Fibroblast of skin of abdomen (primary cell): ENCODE measurements at regions not wholly inside any gene's neighbourhood (a gene's known extent, or its start where the extent isn't known, plus 50 kb on each side); places are given as distances from the start of the nearest gene placed in this dataset.

Experiments
- DNase-seq: peaks from one replicate; pipeline ENCODE4 v3.0.0-alpha.2; 2013

DNA sequence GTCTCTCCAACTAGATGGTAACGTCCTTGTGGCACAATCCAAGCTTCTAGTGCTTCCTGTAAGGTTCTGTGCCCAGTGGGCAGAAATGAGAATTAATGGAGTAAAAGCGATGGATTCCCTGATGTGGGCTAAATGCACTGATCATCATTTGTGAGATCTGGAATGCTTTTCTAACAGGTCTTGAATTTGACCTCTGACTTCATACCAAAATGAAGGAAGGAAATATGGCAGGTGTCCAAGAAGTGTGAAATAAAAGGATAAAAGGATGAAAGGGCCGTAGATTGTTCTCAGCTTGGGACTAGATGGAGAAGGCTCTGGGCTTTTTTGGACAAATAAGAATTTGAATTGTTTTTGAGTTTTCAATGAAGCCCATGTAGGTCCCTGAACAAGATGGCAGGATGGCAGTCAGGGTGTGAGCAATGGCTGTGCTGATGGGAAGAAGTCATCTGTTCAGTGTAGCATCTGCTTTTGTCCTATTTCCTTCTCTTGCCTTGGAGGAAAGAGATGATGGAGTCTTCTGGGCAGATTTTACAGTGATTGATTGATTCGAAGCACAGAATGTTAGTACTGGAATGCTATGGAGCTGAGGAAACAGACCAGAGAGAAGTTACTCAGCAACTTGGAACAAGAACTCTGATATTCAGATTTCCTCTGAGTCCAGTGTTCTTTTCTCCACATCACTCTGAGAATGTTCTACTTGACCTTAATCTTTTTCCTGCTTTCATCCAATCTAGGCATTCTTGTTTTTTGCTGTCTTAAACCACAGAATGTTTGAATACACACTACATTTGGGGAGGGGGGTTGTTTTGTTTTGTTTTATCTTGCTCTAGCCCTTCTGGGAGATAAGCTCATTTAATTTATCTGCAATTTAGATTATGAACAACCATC, 286.0 kb downstream of the HLX start:
- DNase-seq: peak; percentile 53

DNA sequence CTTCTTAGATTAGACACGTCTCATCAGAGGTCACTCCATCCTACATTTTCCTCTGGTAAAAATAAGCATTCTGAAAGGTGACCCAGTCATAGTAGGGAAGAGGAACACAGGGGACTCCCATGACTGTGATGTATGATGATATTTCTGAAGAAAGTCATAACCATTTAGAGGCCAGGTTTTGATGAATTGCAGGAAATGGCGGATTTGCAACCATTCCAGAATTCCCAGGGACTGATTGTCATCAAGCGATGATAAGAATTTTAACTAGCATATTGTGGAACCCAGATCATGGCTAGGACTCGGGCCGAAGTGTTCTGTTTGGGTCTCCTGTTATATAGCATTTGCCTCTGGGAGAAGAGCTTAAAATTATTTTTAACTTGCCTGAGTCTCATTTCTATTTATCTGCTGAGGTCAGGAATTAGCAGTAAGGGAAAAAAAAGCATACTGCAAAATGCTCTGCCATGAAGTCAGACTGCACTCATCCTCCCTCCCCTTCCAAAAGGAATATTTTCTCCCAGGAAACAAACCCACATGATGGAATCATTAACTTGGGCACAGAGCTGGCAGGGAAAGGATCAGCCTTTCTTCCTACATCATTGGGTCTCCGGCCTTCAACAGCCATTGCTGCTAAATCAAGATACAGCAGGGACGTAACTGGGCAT, 286.7 kb downstream of the HLX start:
- DNase-seq: peak; percentile 27

DNA sequence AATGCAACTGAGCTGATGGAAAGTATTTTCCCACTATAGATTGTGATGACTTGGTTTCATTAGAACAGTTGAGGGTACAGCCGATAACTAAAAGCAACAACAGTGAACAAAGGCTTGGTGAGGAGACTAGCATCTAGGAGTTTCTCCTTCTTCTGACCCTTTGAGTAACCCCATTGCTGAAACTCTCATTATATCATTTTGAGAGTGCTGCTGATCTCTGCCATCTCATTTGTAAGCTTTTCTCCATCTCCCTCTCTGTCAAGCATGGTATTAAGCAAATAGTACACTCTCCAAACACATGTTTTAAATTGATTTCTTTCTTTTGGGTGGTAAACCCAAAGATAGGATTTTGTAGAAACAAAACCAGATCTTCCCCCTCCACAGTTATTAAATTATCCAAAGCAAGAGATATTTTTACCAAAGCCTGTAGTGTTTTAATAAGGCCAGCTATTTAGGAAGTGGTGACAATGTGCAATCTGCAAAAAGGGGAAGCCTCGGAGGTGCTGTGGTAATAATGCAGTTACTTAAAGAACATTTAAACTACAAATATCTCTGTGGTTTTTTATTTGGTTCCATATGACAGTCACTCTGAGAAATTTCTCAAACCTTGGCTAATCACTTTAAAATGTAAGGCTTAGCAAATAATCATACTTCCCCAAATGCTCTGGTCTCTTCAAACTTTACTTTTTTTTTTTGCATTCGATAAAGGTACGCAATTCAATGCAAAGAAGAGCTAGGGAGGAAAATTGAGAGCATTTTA, 287.5 kb downstream of the HLX start:
- no peak for DNase-seq

DNA sequence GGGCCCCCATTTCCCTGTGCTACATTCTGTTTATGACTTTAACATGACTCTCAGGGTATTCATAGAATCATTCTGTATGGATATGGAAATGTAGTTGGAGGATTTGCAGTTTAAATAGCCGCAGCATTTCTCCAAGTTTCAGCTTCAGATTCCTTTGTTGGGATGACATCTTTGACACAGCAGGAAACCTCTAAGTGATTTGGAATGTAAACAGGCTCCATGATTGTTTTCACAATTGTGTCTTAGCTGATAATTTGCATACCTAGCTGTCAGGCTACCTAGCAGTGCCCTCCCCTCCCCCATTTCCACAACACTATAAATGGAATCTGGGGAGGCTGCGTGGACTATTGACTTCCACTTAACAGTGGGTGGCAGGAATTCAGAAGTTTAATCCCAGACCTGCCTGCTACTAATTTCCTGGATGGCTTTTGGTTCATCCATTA, 290.2 kb downstream of the HLX start:
- peak; percentile 88 for DNase-seq

DNA sequence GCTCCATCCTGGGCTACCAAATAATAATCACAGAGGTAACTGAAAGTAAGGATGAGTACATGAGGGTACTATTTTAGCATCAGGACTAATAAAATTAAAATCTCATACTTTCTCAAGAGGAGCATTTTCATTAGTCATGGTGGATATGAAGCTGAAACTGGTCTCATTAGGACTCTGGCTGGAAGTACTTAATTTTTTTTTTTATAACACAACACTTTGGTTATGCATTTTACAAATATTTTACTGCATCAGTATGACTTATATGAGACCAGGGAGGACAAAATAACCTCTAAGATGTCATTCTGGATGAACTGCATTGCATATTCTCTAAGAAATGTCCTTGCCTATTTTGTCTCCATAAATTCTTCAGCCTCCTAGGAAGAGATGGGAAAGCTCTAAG, 290.9 kb downstream of the HLX start:
- peak; percentile 28 for DNase-seq

DNA sequence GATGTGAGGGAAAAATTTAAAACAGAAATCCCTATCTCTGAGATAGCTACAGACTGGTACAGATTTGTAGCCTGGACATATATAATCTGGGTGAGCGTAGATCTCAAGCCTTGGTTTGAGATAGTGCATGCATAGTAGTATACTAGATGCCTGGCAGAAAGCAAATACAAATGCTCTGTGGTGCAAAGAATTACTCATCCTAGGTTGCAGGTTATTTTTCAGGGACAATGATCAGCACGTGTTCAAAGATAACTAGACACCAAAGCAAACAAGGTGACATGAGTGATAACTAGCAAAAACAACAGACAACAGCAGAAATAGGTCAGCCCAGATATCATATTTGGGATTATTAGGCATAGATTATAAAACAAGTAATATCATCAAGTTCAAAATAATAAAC, 292.5 kb downstream of the HLX start:
- no peak for DNase-seq

DNA sequence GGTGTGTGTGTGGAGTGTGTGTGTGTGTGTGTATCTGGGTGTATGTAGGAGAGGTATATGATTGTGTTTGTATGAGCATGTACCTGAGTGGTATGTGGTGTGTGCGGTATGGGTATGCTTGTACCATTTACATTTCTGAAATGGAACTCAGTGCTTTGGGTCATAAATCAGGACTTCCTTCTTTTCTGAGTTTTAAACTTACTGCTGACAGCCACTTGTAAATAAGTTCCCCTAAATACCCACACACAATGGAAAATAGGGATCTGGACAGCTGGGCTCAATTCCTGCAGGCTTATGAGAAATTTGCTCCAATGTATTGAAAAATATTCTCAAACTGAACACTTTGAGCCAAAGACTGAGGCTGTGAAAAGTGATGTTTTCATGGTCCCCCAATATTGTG, 293.6 kb downstream of the HLX start:
- no peak for DNase-seq

DNA sequence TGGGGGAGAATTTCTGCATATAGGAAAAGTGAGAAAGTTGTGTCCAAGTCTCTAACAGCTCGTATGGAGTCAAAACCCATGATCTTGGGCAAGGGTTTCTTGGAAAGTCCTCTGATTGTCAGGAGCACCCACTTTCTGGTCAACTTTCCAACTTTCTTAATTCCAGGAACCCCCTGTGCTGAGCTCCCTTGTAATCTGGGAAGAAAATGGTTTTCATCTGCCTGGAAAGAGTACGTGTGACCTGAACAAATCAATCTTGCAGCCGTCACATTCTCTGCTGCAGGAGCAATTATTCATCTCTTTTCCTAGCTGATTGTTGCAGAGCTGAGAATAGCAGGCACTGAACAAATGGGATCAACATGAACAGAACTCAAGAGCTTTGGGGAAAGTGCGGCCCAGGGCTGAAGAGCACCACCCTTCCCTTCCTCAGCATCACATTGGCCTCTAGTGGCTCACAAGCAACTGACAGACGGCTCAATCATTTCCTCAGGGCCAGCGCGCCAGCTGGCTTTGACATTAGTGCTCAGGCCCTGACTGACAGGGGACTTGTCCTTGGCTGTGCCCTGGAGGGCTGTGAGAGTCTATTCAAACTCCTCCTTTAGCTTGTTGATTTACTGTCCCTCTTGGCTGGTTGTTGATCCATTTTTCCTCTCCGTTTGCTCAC, 295.2 kb downstream of the HLX start:
- no peak for DNase-seq

DNA sequence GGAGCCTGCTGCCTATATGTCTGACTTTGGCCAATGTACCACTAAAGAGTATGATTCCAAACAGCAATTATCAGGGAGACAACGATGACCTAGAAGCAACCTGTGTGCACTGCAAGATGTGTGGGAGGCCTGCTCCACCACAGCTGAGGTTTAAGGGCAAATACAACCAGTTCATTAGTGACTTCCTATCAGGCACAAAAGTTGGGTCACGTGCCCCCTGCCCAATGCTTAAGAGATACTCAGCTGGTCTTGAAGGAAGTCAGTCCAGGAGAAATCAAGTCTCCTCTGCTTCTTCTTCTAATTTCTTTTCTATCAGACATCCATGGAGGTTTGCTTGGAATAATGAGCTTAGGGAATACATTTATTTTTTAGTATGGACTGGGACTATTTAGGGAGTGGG, 296.0 kb downstream of the HLX start:
- DNase-seq: no peak

DNA sequence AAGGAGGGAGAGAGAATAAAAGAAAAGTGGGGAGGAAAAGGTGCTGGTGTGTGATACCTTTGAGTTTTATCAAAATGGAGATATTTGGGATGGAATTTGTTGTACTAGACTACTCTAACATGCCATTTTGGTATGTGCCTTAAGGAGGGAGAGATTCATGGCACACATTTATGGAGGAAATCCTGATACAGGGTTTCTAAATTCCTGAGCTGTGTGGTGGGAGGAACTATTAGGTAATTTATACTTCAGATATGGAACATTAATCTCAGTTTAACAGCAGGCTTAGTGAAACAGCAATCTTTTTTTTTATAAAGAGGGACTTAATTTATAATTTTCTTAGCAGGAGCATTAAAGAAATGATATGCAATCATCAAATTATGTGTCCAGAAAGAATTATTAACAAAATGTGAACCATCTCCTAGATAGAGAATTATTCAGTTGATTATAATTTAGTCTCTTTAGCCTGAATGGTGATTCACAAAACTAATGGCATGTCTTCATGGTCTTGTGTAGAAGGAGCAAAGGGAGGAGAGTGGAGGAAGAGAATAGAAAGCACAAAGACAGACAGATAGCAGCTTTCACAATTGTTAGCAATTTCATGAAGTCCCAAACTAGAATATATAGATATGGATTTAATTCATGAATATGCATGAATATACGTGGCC, 301.6 kb downstream of the HLX start:
- peak; percentile 31 for DNase-seq

DNA sequence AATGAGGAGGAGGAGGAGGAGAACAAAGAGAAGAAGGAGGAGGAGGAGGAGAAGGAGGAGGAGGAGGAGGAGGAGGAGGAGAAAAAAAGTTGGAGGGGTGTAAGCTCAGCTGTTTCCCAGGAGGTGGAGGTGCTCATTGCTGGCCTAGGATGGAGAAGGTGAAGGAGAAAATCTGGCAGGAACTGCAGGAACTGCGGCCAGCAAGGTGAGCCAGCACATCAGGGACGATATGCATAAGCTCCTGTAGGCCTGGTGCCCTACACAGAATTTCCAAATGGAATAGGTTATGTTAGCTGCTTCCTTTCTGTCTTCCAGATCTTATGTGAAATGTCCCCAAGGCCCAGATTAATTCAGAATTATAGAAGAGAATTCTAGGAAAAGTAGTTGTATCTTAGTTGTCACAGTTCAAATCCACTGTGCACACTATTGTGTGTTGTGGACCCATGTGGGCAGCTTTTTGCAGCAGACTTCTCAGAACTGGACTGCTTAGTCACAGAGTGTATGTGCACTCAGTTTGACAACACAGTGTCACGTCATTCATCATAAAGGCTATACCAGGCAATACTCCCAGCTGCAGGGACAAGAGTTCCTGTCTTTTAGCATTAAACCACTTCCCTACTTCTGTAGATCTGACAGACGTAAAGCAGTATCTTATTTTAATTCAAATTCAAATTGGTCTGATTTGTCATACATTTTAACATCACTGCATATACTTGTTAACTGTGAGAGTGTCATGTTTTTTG, 303.7 kb downstream of the HLX start:
- no peak for DNase-seq

DNA sequence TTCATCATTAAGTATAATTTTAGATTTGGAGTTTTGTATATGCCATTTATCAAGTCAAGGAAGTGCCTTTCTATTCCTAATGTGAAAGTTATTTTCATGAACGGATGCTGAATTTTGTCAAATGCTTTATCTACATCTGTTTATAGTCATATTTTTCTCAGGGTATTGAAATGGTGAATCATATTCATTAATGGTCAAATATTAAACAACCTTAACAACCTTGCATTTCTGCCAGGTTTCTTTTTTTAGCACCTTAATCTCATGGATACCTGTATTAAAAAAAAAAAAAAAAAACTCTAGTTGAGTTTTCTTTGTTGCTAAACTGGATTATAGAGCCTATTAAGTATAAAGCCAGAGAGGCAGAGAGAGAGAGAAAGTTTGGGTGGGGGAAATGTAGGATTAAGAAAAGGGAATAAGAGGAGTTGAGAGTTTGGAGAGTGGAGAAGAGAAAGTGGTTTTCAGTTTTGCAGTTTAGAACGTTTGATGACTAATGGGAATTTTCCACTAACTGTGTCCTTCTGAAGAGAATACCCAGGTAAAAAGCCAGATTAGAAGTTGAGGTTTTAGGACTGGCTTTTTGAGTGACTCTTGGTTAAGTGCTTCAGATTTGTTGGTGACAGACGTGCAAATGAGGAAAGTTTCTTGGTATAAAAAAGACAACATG, 305.0 kb downstream of the HLX start:
- no peak for DNase-seq

DNA sequence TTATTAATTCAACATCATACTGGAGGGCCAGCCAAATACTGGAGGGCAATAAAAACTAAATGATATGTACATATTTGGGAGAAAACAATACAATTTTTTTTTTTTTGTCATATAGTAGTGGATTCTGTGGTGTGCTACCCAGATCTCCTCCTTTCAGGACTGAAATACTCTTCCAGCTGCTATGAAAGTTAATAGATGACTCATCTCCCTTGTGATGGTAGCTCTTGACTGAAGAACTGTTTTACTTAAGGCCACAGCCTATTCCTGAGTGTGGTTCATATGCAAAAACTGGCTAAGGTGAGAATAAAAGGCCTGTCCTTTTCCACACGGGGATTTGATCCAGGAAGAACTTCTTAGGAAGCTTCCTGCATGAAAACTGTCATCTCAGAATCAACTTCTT, 307.9 kb downstream of the HLX start:
- DNase-seq: no peak

DNA sequence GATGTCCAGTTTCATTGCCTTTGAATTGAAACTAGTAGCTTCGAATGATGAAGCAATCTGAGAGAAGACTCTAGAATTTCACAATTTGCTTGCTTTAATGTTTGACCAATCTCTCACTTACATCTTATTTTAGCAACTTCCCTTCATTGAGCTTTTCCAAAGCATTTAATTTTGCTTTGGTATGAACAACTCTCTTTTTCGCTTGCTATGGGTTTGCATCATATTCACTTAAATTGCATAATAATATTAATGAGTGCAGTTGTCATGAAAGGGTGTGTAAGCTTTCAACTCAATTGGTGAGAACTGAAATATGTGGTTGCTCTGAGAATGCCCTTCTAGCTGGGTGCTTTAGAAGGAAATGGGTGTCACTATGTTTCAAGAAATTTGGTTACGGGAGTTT, 309.2 kb downstream of the HLX start:
- DNase-seq: no peak

DNA sequence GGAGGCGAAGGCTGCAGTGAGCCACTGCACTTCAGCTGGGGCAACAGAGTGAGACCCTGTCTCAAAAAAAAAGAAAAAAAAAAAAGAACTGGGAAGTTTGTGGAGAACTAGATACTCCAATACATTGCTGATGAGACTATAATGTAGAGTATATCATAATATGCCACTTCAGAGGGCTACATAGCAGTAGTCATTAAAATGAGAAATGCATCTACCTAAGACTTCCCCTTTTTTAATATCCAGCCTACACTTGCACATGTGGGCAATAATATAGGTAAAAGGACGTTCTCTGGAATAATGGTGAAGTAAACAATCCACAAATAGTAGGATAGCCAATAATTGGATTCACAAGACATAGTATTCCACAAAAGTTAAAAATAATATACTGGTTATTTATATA, 311.0 kb downstream of the HLX start:
- no peak for DNase-seq

DNA sequence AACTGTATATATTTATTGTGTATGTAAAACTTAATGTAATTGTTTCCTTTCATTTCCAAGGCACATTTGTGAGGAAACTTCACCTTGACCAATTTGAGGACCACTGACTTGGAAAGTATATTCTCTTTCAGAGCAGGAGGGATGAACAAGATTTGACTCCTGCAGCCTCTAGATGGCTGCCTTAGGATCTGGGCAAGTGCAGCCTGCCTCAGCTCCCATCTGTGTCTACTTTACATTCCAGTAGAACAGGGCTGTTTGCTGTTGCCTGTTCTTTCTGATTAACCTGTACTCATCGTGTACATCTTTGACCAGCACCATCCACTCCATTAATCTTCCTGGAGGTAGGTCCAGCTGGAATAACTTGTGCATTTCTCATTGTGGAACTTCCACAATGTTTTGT, 312.8 kb downstream of the HLX start:
- no peak for DNase-seq

DNA sequence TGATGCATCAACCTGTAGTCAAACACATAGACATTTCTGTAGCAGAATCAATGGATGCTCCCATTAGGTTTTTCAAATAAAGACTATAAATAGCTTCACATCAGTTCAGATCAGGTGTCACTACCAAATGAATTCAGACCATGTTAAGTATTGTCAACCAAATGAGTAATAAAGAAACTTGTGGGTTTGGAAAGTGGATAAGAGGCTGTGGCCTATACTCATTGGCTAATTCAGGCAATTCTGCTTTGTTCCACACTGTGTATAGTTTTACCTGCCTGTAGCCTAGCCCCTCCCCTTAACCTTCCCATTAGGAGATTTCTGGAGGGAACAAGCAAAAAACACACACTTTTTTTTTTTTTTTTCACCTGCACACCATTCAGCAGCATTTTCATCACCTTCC, 321.2 kb downstream of the HLX start:
- no peak for DNase-seq

DNA sequence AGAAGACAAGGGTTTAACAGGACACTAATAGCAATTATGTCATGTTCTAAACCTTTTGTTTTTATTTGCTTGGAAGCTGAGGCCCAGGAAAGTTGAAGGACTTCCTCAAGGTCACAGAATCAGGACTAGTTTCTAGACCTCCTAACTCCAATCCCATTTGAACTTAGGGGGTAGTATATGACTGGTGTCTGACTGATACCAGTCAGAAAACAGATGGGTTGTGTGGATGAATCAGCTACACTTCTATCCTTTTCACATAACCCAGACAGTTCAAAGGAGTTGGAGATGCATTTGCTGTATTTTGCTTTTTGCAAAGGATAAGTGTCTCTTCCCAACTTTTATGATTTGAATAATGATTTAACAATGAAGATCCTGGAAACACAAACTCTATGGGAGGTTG, 322.5 kb downstream of the HLX start:
- no peak for DNase-seq

DNA sequence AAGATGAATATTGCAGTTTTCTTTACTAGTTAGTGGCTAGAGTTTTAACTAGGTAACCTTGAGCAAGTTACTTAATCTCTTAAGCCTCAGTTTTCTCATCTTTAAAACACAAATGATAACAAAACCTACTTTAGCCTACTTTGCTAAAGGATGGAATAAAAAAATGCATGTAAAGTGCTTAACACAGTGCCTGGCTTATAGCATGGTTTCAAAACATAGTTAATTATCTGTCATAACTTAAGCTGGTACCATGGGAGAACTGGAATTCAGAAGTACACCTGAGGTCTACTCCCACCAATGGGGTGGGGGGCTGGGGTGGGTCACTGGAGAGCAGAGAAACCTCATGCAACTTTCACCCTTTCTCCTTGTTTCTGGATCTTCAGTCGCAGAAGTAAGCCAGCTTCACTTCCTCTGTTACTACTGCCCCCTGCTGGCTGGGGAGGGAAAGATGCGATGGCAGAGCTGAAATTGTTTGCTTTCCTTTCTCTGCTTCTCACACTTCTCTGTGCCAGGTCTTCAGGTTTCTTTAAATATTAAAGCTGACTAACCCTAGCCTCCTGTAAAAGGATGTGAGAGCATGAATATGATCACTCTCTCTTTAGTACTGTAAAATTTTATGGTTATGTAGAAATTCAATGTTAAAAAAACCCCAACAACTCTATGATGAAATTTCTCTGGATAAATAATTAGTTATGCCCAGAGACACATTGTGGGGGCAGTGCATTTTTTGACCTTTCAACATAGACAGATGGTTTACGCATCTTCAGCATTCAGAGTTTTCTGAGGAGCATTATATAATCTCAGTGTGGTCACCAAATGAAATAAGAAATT, 324.2 kb downstream of the HLX start:
- DNase-seq: peak; percentile 74
